GM18873 (cell line): ENCODE measurements at regions not wholly inside any gene's neighbourhood (a gene's known extent, or its start where the extent isn't known, plus 50 kb on each side); places are given as distances from the start of the nearest gene placed in this dataset.
A peak's percentile ranks its signal among the peaks of the same experiment; 100 is the strongest.
"Not testable (repeated sequence)": the region's sequence is repeated elsewhere in the genome, so short reads cannot be mapped to it uniquely, and the experiment has no call there.

Experiments used
- ATAC-seq: cut with Tn5 transposase; IDR thresholded peaks from one replicate; pipeline ENCODE4 v1.9.1; 2021; ENCODE audit warnings: mild to moderate bottlenecking, moderate library complexity, moderate number of reproducible peaks; ENCODE audit not compliant: unreplicated experiment, low FRiP score

GRCh38 chr14:44873536-44873935, 88.2 kb downstream of the KLHL28 start:
- no peak for ATAC-seq

GRCh38 chr14:44866770-44867169, 95.0 kb downstream of the KLHL28 start:
- ATAC-seq: no peak

- ATAC-seq: no peak
Observed at GRCh38 chr14:44866322-44866721, 95.4 kb downstream of the KLHL28 start.

GRCh38 chr14:44863271-44863670, 98.5 kb downstream of the KLHL28 start:
- ATAC-seq: no peak

- ATAC-seq: no peak
Observed at GRCh38 chr14:44854114-44854513, 107.6 kb downstream of the KLHL28 start.

- no peak for ATAC-seq
Observed at GRCh38 chr14:44847526-44848309, 114.0 kb downstream of the KLHL28 start.

- no peak for ATAC-seq
Observed at GRCh38 chr14:44846232-44846824, 115.4 kb downstream of the KLHL28 start.

GRCh38 chr14:44835928-44836327, 125.8 kb downstream of the KLHL28 start:
- not testable (repeated sequence) for ATAC-seq

GRCh38 chr14:44833376-44834060, 128.2 kb downstream of the KLHL28 start:
- ATAC-seq: no peak

- no peak for ATAC-seq
Observed at GRCh38 chr14:44830371-44830770, 131.4 kb downstream of the KLHL28 start.

- no peak for ATAC-seq
Observed at GRCh38 chr14:44829021-44829420, 132.7 kb downstream of the KLHL28 start.

GRCh38 chr14:44828023-44828422, 133.7 kb downstream of the KLHL28 start:
- no peak for ATAC-seq

- no peak for ATAC-seq
Observed at GRCh38 chr14:44820230-44820964, 141.3 kb downstream of the KLHL28 start.

GRCh38 chr14:44814196-44814595, 147.6 kb downstream of the KLHL28 start:
- ATAC-seq: no peak

- ATAC-seq: no peak
Observed at GRCh38 chr14:44812672-44813071, 149.1 kb downstream of the KLHL28 start.

GRCh38 chr14:44804391-44804790, 157.4 kb downstream of the KLHL28 start:
- ATAC-seq: no peak

- peak; percentile 82 for ATAC-seq
Observed at GRCh38 chr14:44803239-44803905, 158.4 kb downstream of the KLHL28 start.

- no peak for ATAC-seq
Observed at GRCh38 chr14:44798386-44799242, 163.1 kb downstream of the KLHL28 start.

- ATAC-seq: no peak
Observed at GRCh38 chr14:44795725-44796124, 166.0 kb downstream of the KLHL28 start.
